H1 (cell line): ENCODE measurements at regions not wholly inside any gene's neighbourhood (a gene's known extent, or its start where the extent isn't known, plus 50 kb on each side); places are given as distances from the start of the nearest gene placed in this dataset.

Experiments used
- CBX5 ChIP-seq: fragments of 300-800, 300-1000 bp; sonication (generic); IDR thresholded peaks from 2 replicates; pipeline ENCODE4 v1.7.1; 2016; ENCODE audit warnings: antibody characterized with exemption, low read length, low read depth
- CBX8 ChIP-seq: fragments of 300-800, 300-1000 bp; sonication (generic); IDR thresholded peaks from 2 replicates; pipeline ENCODE4 v1.7.1; 2016; ENCODE audit warnings: low read depth, low read length, borderline replicate concordance
- CEBPB ChIP-seq: IDR thresholded peaks from 2 replicates; pipeline ENCODE4 v1.6.1; 2012; ENCODE audit warnings: low read depth, low read length
- EGR1 ChIP-seq: IDR thresholded peaks from 2 replicates; pipeline ENCODE4 v1.6.1; 2011; ENCODE audit warnings: low read depth, low read length, borderline replicate concordance
- JUND ChIP-seq: IDR thresholded peaks from 2 replicates; pipeline ENCODE4 v1.6.1; 2011; ENCODE audit warnings: mild to moderate bottlenecking, improper control_type of control experiment, low read length
- RAD21 ChIP-seq, 2 experiments: IDR thresholded peaks in 1 of 2; conservative IDR thresholded peaks in 1 of 2; 2 replicates each; pipeline ENCODE4 v1.6.1; 2011; ENCODE audit warnings: low read depth in 2 of 2, low read length in 2 of 2, improper control_type of control experiment in 1 of 2, inconsistent platforms in 1 of 2, mild to moderate bottlenecking in 1 of 2, moderate library complexity in 1 of 2

GRCh38 chr9:107841076-107841475, 351.5 kb upstream of the KLF4 start (continued):
- TF ChIP-seq CBX5 (no peak), CEBPB (no peak), EGR1 (no peak), CBX8 (no peak), RAD21 (IDR thresholded peaks at IDR 0.05 in 1 of 2, conservative IDR thresholded peaks at IDR 0.05 in 1 of 2; ENCODE audit: low read depth in 2 of 2, low read length in 2 of 2) (no peak), JUND (no peak)
